ENCODE measurements at regions not wholly inside any gene's neighbourhood (a gene's known extent, or its start where the extent isn't known, plus 50 kb on each side); places are given as distances from the start of the nearest gene placed in this dataset.

- H3K4me1 ChIP-seq (ENCODE audit: insufficient read depth, low read length, severe bottlenecking) = no peaks in the 10 kb centered on the region
- no peak overlapping the region for H2AFZ ChIP-seq (ENCODE audit: low read length)
- H3F3A ChIP-seq (ENCODE audit: insufficient read depth, low read length) = no peaks in the 10 kb centered on the region
- no peaks in the 10 kb centered on the region for H4K20me1 ChIP-seq (ENCODE audit: insufficient read depth, low read length)
- H3K9me3 ChIP-seq (ENCODE audit: low read length) = no peaks in the 10 kb centered on the region
- H3K4me2 ChIP-seq (ENCODE audit: low read length) = no peak overlapping the region
- no peaks in the 10 kb centered on the region for H3K36me3 ChIP-seq (ENCODE audit: insufficient read depth, low read length)
- H3K27ac ChIP-seq (ENCODE audit: low read depth, low read length, poor library complexity, severe bottlenecking) = no peak overlapping the region
- no peak overlapping the region for H3K4me3 ChIP-seq (ENCODE audit: low read depth, low read length, poor library complexity, severe bottlenecking)
- H3K9me2 ChIP-seq (ENCODE audit: low read depth, low read length) = no peaks in the 10 kb centered on the region
- H3K79me2 ChIP-seq (ENCODE audit: insufficient read depth, low read length) = no peaks in the 10 kb centered on the region
- H3K9ac ChIP-seq (ENCODE audit: low read length) = no peak overlapping the region
- TF ChIP-seq EZH2 (IDR thresholded peaks at IDR 0.05; ENCODE audit: borderline replicate concordance, low read length) = no peak
- TF ChIP-seq CTCF (IDR thresholded peaks at IDR 0.05; ENCODE audit: low read length) = no peak
- no peaks in the 10 kb centered on the region; the same call in 1 of the 2 replicates for H3K27me3 ChIP-seq (ENCODE audit: insufficient read depth, low read length)
These were observed 91.3 kb upstream of the ANO1 start for GRCh38 chr11:69986830-69987229.

- no peak overlapping the region for H3K4me3 ChIP-seq (ENCODE audit: low read depth, low read length, poor library complexity, severe bottlenecking)
- no peaks in the 10 kb centered on the region for H3F3A ChIP-seq (ENCODE audit: insufficient read depth, low read length)
- no peaks in the 10 kb centered on the region for H3K9me3 ChIP-seq (ENCODE audit: low read length)
- H3K27me3 ChIP-seq (ENCODE audit: insufficient read depth, low read length) = no peaks in the 10 kb centered on the region; the same call in 1 of the 2 replicates
- H3K4me1 ChIP-seq (ENCODE audit: insufficient read depth, low read length, severe bottlenecking) = no peaks in the 10 kb centered on the region
- no peak overlapping the region for H2AFZ ChIP-seq (ENCODE audit: low read length)
- H3K79me2 ChIP-seq (ENCODE audit: insufficient read depth, low read length) = no peaks in the 10 kb centered on the region
- no peak overlapping the region for H3K27ac ChIP-seq (ENCODE audit: low read depth, low read length, poor library complexity, severe bottlenecking)
- H3K4me2 ChIP-seq (ENCODE audit: low read length) = no peak overlapping the region
- no peaks in the 10 kb centered on the region for H3K9me2 ChIP-seq (ENCODE audit: low read depth, low read length)
- no peaks in the 10 kb centered on the region for H3K36me3 ChIP-seq (ENCODE audit: insufficient read depth, low read length)
- H3K9ac ChIP-seq (ENCODE audit: low read length) = no peak overlapping the region
- no peaks in the 10 kb centered on the region for H4K20me1 ChIP-seq (ENCODE audit: insufficient read depth, low read length)
- TF ChIP-seq CTCF (IDR thresholded peaks at IDR 0.05; ENCODE audit: low read length) = no peak
- no peak for TF ChIP-seq EZH2 (IDR thresholded peaks at IDR 0.05; ENCODE audit: borderline replicate concordance, low read length)
These were observed 86.1 kb upstream of the ANO1 start for GRCh38 chr11:69992026-69992425.

- Histone ChIP-seq H3K4me2 (ENCODE audit: low read length) (no peak overlapping the region), H3K27me3 (ENCODE audit: insufficient read depth, low read length) (no peaks in the 10 kb centered on the region; the same call in 1 of the 2 replicates), H3K4me3 (ENCODE audit: low read depth, low read length, poor library complexity, severe bottlenecking) (no peak overlapping the region), H3K4me1 (ENCODE audit: insufficient read depth, low read length, severe bottlenecking) (no peaks in the 10 kb centered on the region), H3K79me2 (ENCODE audit: insufficient read depth, low read length) (no peaks in the 10 kb centered on the region), H3K9me2 (ENCODE audit: low read depth, low read length) (no peaks in the 10 kb centered on the region), H4K20me1 (ENCODE audit: insufficient read depth, low read length) (no peaks in the 10 kb centered on the region), H2AFZ (ENCODE audit: low read length) (no peak overlapping the region), H3K36me3 (ENCODE audit: insufficient read depth, low read length) (no peaks in the 10 kb centered on the region), H3K9ac (ENCODE audit: low read length) (no peak overlapping the region), H3K27ac (ENCODE audit: low read depth, low read length, poor library complexity, severe bottlenecking) (no peak overlapping the region), H3K9me3 (ENCODE audit: low read length) (no peaks in the 10 kb centered on the region), H3F3A (ENCODE audit: insufficient read depth, low read length) (no peaks in the 10 kb centered on the region)
- TF ChIP-seq CTCF (IDR thresholded peaks at IDR 0.05; ENCODE audit: low read length) = no peak
- no peak for TF ChIP-seq EZH2 (IDR thresholded peaks at IDR 0.05; ENCODE audit: borderline replicate concordance, low read length)
These were observed 85.0 kb upstream of the ANO1 start for GRCh38 chr11:69992943-69993694.

Measured in OCI-LY1 (cell line).